K562 (cell line): ENCODE measurements at regions not wholly inside any gene's neighbourhood (a gene's known extent, or its start where the extent isn't known, plus 50 kb on each side); places are given as distances from the start of the nearest gene placed in this dataset.

Experiments used
- ATAC-seq: fragments of 200-7000 bp; cut with Tn5 transposase; 3 replicates; pipeline ENCODE4 v1.9.1; 2020; ENCODE audit warnings: moderate library complexity
- BruUV-seq: library from RNA; stranded (reverse); fragments of 400-500 nt; replicated peaks from 2 replicates; lab custom pipeline; 2021; lab: Mats Ljungman, UMichigan
- CTCF ChIA-PET: fragments of 300-600 bp; formaldehyde crosslinking; extraction: SDS; loops from one replicate; lab custom pipeline; 2021; ENCODE audit warnings: low intra/inter-chr PET ratio; lab: Yijun Ruan, JAX
- POLR2A ChIA-PET: fragments of 300-600, 350-650 bp; sonication (Branson Sonifier 250); formaldehyde crosslinking; extraction: SDS; loops from one replicate; lab custom pipeline; 2021; ENCODE audit warnings: antibody characterized with exemption, inconsistent platforms; lab: Yijun Ruan, JAX
- DNase-seq, 4 experiments: peaks; one replicate each; pipeline versions ENCODE4 v3.0.0 to v3.0.0-alpha.2; 2011 to 2018; ENCODE audit warnings: low spot score in 3 of 4, mixed read lengths in 3 of 4; ENCODE audit errors: extremely low read depth in 1 of 4
- FAIRE-seq: peaks from 2 replicates; lab custom pipeline; 2011; peaks lifted over from hg19 to GRCh38; lab: Jason Lieb, UNC
- H2AFZ ChIP-seq: 2 replicates; pipeline ENCODE4 v1.6.0; 2011; ENCODE audit warnings: low read depth, low read length, control low read depth, inconsistent platforms
- H3K27ac ChIP-seq: fragments of 200-600 bp; 3 replicates; pipeline ENCODE4 v1.8.0; 2011; ENCODE audit warnings: low read depth, mild to moderate bottlenecking, control low read depth, inconsistent platforms, low read length, moderate library complexity, mixed read lengths; ENCODE audit errors: extremely low read depth
- H3K27me3 ChIP-seq, 2 experiments: fragments of 300-600 bp in 1 of 2; 2 replicates in 1 of 2; 3 replicates in 1 of 2; pipeline versions ENCODE4 v1.6.0 to v1.8.0; 2011; ENCODE audit warnings: inconsistent platforms in 2 of 2, low read length in 2 of 2, mild to moderate bottlenecking in 1 of 2, mixed read lengths in 1 of 2, moderate library complexity in 1 of 2; ENCODE audit not compliant: control insufficient read depth in 2 of 2, insufficient read depth in 2 of 2
- H3K36me3 ChIP-seq: fragments of 300-600 bp; 3 replicates; pipeline ENCODE4 v1.8.0; 2011; ENCODE audit warnings: mild to moderate bottlenecking, low read length, inconsistent platforms; ENCODE audit not compliant: control insufficient read depth, insufficient read depth
- H3K4me1 ChIP-seq, 2 experiments: fragments of 200-600 bp in 1 of 2; replicated peaks in 1 of 2; 2 replicates in 1 of 2; 3 replicates in 1 of 2; pipeline versions ENCODE4 v1.5.1 to v1.8.0; 2011; ENCODE audit warnings: inconsistent platforms in 2 of 2, low read length in 2 of 2, mild to moderate bottlenecking in 1 of 2, mixed read lengths in 1 of 2, moderate library complexity in 1 of 2; ENCODE audit not compliant: control insufficient read depth in 2 of 2, insufficient read depth in 2 of 2
- H3K4me2 ChIP-seq: 2 replicates; pipeline ENCODE4 v1.6.1; 2011; ENCODE audit warnings: low read length, control low read depth, inconsistent platforms, mixed read lengths; ENCODE audit not compliant: insufficient read depth
- H3K4me3 ChIP-seq: fragments of 200-600 bp; sonication (generic), shearing (Covaris generic); 2 replicates; pipeline ENCODE4 v1.5.1; 2016; ENCODE audit warnings: control low read depth, inconsistent platforms
- H3K79me2 ChIP-seq: fragments of 200-600 bp; 3 replicates; pipeline ENCODE4 v1.8.0; 2011; ENCODE audit warnings: low read length, inconsistent platforms; ENCODE audit not compliant: control insufficient read depth, insufficient read depth
- H3K9ac ChIP-seq, 2 experiments: 2 replicates each; pipeline versions ENCODE4 v1.6.0 to v1.6.1; 2011; ENCODE audit warnings: low read depth in 2 of 2, low read length in 2 of 2, control low read depth in 1 of 2, inconsistent platforms in 1 of 2, mild to moderate bottlenecking in 1 of 2, mixed read lengths in 1 of 2; ENCODE audit not compliant: insufficient read depth in 1 of 2
- H3K9me1 ChIP-seq: one replicate; pipeline ENCODE4 v1.6.0; 2011; ENCODE audit warnings: inconsistent platforms, mild to moderate bottlenecking, low read length, moderate library complexity; ENCODE audit not compliant: control insufficient read depth, insufficient read depth
- H3K9me3 ChIP-seq: replicated peaks from 2 replicates; pipeline ENCODE4 v1.5.1; 2011; ENCODE audit warnings: low read depth, low read length, inconsistent platforms; ENCODE audit not compliant: control insufficient read depth, insufficient read depth
- H4K20me1 ChIP-seq: replicated peaks from 2 replicates; pipeline ENCODE4 v1.6.1; 2011; ENCODE audit warnings: low read length, inconsistent platforms, mixed read lengths; ENCODE audit not compliant: control insufficient read depth, insufficient read depth
- PHTF2 ChIP-seq: fragments of 250-450 bp; sonication (Bioruptor Pico); IDR thresholded peaks from 2 replicates; pipeline ENCODE4 v1.5.0; 2021; ENCODE audit warnings: mild to moderate bottlenecking
- SREBF1 ChIP-seq: fragments of 150-350 bp; IDR thresholded peaks from 2 replicates; pipeline ENCODE4 v1.6.1; 2014; ENCODE audit warnings: antibody characterized with exemption, low read depth, low read length, borderline replicate concordance
- ZNF197 ChIP-seq: fragments of 200-800 bp; sonication (Bioruptor generic); IDR thresholded peaks from 2 replicates; pipeline ENCODE4 v1.6.1; 2016; ENCODE audit warnings: low read depth, missing genetic modification characterization, missing compliant biosample characterization
- WGBS: fragments of 100-300 bp; shearing (Covaris generic); methylation state at CpG from one replicate; pipeline ENCODE4 v1.1.6; 2016; ENCODE audit warnings: low coverage, mixed read lengths; ENCODE audit not compliant: insufficient coverage; ENCODE audit errors: missing lambda C conversion rate; 5-methylcytosine and 5-hydroxymethylcytosine counted together
- in situ Hi-C: fragments of 300-500 bp; cut with MboI; formaldehyde crosslinking; loops from 4 replicates; pipeline ENCODE4 v1.15.0; 2018; ENCODE audit warnings: inconsistent platforms, mixed read lengths
- intact Hi-C: fragments of 100-400 bp; cut with micrococcal nuclease; formaldehyde crosslinking; loops from 2 replicates; pipeline ENCODE4 v1.14.2; 2022
- TF ChIP-seq, protein P1 (sequence below): fragments of 200-800 bp; sonication (Bioruptor generic); IDR thresholded peaks from 2 replicates; pipeline ENCODE4 v1.6.1; 2017; ENCODE audit warnings: missing genetic modification characterization, missing compliant biosample characterization
- TF ChIP-seq, protein P2 (sequence below), 2 experiments: fragments of 450-650 bp; IDR thresholded peaks; 2 replicates each; pipeline ENCODE4 v1.6.1; 2016; ENCODE audit warnings: mild to moderate bottlenecking in 2 of 2, borderline replicate concordance in 1 of 2, low read depth in 1 of 2, moderate library complexity in 1 of 2

DNA sequence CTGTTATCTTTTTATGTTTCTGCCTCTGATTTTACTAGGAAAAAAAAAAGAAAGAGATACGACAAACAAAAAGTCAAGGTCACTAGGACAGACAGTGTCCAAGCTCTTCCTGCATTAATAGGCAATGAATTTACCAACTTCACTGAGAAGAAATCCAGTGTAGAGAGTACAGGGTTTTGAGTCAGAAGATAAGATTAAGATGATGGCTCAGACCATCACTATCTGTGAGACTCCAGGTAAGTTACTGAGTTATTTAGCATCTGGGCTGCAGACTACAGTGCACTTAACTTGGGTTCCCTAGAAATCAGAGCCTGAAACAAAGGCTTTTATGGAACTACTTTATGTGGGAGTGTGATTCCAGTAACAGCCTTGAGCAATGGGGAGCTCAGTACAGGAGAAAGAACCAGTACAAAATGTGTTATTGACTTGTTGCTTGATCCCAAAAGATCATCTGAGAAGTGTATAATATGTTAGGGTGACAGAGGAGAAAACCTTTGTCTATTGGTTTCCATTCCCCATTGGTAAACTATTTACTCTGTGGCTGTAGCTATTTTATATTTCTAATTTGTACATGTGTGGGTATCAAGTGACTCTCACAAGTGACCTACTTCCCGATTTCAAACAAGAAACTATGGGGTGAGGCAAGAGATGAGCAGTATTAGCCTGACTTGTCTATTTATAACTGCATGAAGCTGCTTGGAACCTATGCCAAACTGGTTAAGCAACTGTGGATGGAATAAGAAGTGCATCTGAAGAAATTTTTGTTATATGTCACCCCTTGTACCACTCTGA, 395.8 kb downstream of the RAB38 start:
- POLR2A ChIA-PET = no interaction called here
- CTCF ChIA-PET = no interaction called here
- intact Hi-C loops = no loop called here
- Histone ChIP-seq H3K9me3 (no peaks in the 10 kb centered on the region), H3K4me1 (no peaks in the 10 kb centered on the region), H3K27ac (no peak overlapping the region), H3K79me2 (no peaks in the 10 kb centered on the region), H2AFZ (no peak overlapping the region), H3K4me3 (no peak overlapping the region), H3K4me2 (no peak overlapping the region), H3K9me1 (no peaks in the 10 kb centered on the region), H3K27me3 (no peaks in the 10 kb centered on the region), H3K36me3 (no peaks in the 10 kb centered on the region), H4K20me1 (no peaks in the 10 kb centered on the region), H3K9ac (no peak overlapping the region)
- no peak for TF ChIP-seq ZNF197 (CRISPR knock-in tag)
- no peak for TF ChIP-seq SREBF1
- TF ChIP-seq, protein P1, sequence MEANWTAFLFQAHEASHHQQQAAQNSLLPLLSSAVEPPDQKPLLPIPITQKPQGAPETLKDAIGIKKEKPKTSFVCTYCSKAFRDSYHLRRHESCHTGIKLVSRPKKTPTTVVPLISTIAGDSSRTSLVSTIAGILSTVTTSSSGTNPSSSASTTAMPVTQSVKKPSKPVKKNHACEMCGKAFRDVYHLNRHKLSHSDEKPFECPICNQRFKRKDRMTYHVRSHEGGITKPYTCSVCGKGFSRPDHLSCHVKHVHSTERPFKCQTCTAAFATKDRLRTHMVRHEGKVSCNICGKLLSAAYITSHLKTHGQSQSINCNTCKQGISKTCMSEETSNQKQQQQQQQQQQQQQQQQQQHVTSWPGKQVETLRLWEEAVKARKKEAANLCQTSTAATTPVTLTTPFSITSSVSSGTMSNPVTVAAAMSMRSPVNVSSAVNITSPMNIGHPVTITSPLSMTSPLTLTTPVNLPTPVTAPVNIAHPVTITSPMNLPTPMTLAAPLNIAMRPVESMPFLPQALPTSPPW (CRISPR knock-in tag) = no peak
- TF ChIP-seq, protein P2, sequence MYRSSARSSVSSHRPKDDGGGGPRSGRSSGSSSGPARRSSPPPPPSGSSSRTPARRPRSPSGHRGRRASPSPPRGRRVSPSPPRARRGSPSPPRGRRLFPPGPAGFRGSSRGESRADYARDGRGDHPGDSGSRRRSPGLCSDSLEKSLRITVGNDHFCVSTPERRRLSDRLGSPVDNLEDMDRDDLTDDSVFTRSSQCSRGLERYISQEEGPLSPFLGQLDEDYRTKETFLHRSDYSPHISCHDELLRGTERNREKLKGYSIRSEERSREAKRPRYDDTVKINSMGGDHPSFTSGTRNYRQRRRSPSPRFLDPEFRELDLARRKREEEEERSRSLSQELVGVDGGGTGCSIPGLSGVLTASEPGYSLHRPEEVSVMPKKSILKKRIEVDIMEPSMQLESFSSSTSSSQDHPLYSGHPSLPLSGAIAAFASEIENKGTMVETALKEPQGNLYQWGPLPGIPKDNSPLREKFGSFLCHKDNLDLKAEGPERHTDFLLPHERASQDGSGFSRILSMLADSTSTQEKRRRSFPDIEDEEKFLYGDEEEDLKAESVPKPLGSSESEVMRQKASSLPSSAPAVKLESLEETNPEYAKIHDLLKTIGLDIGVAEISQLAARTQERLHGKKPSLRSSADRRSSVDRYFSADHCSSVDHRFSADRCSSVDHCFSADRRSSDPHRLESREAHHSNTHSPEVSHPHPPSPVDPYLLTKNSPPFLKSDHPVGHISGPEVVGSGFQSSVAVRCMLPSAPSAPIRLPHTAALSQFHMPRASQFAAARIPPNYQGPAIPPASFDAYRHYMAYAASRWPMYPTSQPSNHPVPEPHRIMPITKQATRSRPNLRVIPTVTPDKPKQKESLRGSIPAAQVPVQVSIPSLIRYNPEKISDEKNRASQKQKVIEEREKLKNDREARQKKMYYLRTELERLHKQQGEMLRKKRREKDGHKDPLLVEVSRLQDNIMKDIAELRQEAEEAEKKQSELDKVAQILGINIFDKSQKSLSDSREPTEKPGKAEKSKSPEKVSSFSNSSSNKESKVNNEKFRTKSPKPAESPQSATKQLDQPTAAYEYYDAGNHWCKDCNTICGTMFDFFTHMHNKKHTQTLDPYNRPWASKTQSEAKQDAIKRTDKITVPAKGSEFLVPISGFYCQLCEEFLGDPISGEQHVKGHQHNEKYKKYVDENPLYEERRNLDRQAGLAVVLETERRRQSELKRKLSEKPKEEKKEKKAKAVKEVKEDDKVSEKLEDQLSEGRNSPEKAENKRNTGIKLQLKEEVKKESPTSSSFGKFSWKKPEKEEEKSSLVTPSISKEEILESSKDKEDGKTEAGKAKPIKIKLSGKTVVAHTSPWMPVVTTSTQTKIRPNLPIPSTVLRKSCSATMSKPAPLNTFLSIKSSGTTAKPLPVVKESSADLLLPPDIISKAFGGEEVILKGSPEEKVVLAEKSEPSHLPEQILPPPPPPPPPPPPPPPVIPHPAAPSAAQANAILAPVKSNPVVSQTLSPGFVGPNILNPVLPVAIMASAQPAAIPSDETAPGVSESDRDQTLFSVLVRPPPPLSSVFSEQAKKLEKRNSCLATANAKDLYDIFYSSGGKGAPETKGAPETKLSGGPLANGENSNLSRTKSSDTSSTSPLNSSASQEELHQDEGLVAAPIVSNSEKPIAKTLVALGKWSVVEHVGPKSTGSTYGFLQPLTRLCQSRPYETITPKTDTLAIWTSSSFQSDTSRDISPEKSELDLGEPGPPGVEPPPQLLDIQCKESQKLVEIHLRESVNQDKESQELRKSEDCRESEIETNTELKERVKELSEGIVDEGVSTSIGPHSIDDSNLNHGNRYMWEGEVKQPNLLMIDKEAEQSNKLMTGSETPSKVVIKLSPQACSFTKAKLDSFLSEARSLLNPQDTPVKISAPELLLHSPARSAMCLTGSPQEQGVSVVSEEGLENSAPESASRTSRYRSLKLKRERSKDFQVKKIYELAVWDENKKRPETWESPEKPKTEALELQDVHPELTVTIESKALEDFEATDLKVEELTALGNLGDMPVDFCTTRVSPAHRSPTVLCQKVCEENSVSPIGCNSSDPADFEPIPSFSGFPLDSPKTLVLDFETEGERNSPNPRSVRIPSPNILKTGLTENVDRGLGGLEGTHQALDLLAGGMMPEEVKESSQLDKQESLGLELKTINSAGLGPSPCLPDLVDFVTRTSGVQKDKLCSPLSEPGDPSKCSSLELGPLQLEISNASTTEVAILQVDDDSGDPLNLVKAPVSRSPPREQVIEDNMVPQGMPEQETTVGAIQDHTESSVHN (IDR thresholded peaks at IDR 0.05; ENCODE audit: borderline replicate concordance in 1 of 2, low read depth in 1 of 2) = no peak
- TF ChIP-seq PHTF2 (CRISPR knock-in tag) = no peak
- FAIRE-seq (no peak), ATAC-seq (no peak), DNase-seq (no peak)
- WGBS = 3% methylated on average over 2 of the region's 2 CpGs
- BruUV-seq = no TSS peak
- in situ Hi-C loops = no loop called here
